GM19467 (cell line): ENCODE measurements at regions not wholly inside any gene's neighbourhood (a gene's known extent, or its start where the extent isn't known, plus 50 kb on each side); places are given as distances from the start of the nearest gene placed in this dataset.
"Not testable (repeated sequence)": the region's sequence is repeated elsewhere in the genome, so short reads cannot be mapped to it uniquely, and the experiment has no call there.

ENCODE experiments used
- ATAC-seq: cut with Tn5 transposase; IDR thresholded peaks from one replicate; pipeline ENCODE4 v1.9.1; 2021; ENCODE audit warnings: mild to moderate bottlenecking, moderate library complexity; ENCODE audit not compliant: unreplicated experiment

DNA sequence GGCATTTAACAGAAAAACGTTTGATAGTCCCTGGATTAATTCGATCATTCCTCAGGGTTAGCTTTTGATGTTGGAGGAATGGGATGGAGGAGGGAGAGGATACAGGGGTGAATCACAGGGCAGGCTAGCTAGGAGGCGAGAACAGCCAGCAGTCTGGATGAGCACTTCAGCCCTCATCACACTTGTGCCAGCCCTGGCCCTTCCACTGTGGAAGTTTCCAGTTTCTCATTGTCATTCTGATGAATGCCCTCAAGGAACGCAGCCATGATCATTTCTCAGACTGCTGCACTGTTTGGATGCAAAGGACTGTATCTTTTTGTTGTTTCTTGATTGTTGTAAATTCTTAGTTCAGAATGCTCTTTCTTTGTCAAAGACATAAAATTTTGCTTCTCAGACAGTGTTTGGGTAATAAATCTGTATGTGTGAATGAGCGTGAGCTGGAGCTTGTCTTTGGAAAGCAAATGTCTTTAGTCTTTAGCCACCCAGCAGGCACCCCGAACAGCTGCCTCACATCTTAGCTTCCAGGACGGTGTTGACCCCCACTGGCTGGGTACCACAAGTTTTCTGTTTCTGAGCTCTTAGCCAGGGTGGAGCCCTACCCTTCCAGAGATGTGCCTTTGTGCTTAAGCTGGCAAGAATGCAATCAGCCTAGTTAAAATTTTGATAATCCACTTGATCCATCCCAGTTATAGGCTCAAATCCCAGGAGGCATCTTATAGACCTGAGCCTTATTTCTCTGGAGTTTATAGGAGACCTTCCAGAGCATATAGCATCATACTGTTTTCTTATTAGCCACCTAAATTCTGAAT, 121.1 kb downstream of the PDCD6IP start:
- no peak for ATAC-seq

DNA sequence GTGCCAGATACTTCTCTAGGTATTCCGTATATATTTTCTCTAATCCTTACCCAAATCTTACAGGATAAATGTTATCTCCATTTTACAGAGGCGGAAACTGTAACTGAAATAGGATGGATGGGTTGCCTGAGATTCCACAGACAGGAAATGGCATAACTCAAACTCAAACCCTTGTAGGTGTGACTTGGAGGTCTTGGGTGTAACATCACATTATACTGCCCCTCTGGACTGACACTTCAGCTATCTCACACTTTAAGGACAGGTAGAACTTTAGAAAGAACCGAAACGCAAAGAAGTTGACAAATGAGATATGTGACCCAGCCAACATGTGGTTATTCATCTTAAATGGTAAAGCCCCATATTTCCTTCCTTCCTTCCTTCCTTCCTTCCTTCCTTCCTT, 122.1 kb downstream of the PDCD6IP start:
- no peak for ATAC-seq

DNA sequence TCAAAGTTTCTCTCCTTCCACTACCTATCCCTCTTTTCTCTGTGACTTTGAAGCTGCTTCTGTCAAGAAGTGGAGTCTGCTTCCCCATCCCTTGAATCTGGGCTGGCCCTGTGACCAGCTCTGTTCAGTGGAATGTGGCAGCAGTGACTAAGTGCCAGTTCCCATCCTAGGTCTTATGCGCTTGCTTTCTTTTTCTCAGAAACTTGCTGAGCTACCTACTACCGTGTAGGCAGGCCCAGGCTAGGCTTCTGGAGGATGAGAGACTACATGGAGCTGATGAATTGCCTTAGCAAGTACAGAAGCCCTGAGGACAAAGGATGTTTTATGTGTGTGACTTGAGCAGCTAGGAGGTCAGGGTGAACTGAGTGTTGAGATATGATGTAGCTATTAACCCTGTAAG, 123.2 kb downstream of the PDCD6IP start:
- ATAC-seq: no peak

DNA sequence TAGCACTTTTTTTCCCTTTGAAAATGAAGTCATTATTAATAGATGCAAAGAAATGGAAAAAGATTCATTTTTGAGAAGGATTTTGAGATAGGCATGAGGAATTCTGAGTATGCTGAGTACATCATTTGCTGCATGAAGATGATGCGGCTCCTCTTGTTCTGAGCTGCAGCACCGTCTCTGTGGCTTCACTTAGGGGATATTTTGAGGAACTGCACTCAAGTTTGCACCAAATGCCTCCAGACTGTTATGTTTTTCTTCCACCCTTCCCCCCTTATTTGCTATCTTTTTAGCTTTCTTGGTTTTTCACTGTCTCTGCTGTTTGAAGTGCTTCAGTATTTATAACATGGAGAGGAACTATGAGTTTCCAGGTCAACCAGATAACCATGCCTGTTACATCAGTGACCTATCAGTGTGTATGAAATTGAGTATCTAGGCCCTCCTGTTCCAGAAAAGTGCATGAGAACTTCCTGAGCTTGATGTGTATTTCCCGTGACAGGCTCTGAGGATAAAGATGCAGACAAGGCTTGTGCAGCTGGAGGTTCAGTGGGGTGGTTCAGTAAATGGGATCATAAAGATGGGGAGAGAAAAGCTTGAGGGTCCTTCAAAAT, 128.7 kb downstream of the PDCD6IP start:
- ATAC-seq: no peak

DNA sequence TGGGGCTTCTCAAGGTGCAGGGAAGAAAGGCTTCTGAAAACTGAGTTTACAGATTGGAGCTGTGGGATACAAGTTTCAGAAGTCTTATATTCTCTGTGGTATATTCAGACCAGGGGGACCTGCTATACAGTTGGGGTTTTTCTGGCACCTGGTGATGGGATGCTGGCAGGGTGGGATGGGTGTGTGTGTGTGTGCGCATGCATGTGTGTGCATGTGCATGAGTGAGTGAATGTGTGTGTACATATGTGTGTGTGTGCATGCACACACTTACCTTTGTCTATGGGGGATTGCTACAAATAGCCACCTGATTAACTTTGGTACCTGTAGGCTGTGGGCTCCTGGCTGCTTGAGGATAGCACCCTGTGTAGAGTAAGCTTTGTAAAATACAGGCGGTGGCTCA, 131.4 kb downstream of the PDCD6IP start:
- no peak for ATAC-seq

DNA sequence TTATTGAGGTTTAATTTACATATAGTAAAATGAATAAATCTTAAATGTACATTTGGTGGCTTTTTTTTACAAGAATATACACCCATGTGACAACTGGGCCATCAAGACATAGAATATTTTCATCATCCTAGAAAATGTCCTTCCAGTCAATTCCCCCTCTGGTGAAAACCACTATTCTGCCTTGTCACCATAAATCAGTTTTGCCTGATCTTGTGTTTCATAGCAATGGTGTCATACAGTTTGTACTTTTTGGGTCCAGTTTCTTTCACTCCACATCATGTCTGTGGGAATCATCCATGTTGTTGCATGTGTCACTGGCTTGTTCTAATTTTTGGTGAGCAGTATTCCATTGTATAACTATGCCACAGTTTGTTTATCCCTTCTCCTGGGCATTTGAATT, 133.1 kb downstream of the PDCD6IP start:
- no peak for ATAC-seq

DNA sequence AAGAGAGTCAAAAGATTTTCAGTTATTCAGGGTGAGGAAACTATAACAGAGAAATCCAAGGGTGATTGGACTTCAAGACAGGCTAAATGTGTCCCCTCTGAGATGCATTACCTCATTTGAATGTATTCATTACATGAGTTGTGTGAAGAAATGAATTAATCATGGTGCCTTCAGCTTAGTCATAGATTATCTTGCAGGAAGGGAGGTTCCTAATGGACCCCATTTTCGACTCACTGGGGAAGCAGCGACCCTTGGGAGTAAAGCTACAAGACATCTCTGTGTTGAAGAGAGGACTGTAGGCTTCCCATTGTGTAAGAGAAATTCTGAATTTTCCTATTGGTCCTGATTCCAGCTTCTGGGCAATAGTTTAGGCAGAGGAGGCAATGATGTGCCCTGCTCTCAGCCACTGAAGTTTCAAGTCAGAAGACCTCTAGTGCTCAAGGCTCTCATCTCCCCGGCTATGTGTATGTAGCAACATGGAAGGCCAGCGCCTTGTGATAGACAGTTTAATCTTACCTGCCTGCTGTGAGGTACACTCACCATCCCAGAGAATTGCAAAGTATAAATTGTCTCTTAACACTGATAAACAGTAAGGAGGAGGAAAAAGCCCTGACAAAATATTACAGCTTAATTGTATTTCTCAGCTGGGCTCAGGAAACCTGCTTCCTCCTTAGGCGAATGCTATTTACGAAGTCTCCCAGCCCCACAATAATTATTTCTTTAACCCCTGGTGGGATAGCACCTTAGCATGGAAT, 133.8 kb downstream of the PDCD6IP start:
- ATAC-seq: no peak

DNA sequence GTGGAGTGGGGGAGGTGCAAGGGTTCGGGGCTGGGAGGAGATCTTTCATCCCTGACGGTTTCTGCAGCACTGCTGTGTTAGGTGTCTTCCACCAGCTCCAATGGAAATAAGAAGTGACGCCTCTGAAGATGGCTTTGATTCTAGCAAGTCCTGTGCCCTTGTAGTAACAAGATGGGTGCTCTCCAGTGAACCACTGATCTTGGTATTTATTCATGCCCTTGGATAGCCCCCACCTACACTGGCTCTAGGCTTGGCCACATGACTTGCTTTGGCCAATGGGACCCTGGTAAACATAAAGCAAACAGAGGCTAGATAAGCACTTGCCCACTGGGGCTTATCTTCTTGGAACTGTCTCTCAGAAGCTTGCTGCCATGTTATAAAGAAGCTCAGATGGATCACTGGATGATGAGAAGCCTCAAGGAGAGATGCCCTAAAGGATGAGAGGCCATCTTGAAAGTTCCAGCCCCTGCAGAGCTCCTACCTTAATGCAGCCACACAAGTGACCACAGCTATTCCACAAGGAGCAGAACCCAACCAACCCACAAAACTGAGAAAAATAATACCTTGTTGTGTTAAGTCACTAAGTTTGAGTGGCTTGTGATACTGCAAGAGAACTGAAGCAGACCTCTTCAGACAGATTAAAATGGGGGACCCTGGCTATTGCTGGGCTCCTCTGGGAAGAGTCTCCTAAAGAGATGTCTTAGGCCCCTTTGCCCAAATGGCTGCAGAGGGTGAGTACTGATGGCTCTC, 137.9 kb downstream of the PDCD6IP start:
- ATAC-seq: no peak

DNA sequence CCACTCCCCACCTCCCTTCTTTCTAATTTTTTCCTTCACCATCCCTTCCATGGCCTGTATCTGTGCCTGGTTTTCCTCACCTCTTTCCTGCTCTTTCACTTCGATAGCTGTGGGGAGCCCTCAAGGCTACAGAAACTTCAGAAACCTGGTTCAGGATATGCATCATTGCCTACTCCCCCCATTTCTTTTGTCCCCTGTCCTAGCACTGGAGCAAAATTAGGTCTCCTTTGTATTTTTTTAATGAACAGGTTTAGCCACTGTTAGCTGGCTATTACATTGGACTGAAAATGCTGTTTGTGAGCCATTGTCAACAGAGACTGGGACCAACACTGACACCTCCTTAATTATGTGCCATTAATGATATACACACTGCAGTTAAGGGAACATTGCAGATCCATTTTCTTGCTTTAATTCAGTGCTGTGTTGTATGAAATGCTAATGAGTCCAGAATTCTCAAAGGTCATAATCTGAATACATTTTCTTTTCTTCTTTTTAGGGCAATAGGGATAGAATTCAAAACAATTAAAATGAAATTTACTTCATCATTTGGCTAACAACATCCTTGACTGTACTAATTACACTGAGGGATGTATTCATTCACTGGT, 138.6 kb downstream of the PDCD6IP start:
- no peak for ATAC-seq

DNA sequence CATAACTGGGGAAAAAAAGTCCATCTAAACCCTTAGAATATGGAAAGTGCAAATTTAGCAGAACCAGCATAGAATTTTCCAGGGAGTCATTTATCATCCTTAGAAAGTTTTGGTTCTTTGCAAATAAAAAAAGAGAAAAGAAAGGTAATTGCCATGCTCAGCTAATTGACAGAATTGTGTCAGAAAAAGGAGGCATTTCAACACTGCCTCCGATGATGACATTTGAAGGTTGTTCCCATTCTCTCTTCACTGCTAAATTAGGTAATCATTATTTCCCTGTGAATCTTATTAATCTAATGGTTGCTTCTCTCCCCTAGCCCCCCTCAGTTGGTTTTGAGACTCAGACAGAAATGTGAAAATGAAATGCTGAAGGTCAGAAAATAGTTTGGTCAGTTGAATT, 139.2 kb downstream of the PDCD6IP start:
- no peak for ATAC-seq

DNA sequence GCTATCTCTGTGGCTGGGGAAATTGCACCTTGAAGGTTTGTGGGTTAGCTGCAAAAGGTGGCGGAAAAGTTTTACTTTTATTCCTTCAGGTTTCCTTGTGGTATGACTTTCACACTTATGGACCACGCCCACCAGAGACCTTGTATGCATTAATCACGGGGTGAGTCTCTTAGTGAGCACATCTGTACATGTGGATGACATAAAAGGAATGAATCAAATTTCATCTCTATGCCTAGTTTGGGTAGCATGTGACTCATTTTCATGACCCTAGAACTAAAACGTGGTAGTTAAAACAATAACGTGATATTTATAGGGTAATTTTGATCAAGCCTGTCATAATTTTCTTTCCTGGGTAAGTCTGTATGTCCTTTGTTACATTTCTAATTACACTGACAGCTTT, 141.7 kb downstream of the PDCD6IP start:
- ATAC-seq: no peak

DNA sequence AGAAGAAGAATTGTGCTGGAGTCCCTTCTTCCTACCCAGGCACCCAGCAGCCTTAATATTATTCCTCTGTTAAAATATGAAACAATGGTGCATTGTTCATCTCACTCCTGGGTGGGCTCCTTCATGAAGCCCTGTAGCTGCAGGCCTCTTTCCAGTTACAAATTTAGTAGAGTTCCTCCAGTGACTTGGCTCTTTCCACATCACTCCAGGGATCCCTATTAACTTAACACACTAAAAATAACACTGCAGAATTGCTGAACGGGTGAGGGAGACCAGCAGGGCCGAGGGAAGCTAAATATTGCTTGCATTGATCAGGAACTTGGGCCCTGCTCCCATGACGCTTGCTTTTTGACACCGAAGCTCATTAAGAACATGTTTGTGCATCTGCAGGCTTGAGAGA, 142.3 kb downstream of the PDCD6IP start:
- ATAC-seq: no peak

DNA sequence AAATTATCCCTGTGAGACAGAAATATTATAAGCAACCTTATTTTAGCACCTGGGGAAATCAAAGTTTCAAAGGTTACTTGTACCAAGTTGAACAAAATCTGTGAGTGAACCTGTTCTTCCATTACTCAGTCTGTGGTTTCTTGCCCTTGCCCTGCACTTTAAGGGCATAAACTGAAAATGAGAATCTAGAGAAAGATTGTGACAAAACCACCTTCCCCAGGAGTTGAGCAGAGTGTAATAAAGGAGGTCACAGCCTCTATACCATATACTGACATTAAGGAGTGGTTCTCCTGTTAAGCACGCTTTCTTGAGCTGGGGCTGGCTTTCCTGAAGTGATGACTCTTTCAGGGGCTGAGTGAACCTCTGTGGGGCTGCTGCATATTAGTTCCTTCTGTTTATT, 143.4 kb downstream of the PDCD6IP start:
- no peak for ATAC-seq

DNA sequence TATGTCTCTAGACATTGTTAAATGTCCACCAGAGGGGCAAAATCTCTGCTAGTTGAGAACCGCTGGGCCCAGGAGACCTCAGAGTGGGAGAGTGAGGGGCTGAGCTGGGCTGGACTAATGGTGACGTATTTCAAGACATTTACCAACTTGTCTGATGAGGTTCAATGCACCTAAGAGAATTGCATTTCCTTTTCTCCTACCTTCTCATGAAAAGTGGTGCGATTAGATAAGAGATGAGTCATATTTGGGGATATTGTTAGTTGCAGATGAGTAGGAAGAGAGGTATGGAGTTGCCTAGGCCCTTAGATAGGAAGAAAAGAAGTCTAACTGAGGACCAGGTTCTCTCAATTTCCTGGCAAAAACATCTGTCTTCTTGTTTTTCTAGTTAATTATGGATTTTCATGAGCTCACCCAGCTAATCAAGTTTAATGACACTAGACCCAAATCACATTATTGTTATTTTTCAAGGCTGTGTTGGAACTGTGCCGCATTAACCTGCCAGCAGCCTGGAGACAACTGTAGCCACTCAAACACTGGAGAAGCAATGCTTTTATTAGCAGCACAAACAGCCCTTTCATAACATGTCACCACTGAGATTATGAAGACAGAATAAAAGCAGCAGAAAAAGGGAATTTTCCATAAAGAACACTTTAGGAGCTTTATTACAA, 144.2 kb downstream of the PDCD6IP start:
- no peak for ATAC-seq

DNA sequence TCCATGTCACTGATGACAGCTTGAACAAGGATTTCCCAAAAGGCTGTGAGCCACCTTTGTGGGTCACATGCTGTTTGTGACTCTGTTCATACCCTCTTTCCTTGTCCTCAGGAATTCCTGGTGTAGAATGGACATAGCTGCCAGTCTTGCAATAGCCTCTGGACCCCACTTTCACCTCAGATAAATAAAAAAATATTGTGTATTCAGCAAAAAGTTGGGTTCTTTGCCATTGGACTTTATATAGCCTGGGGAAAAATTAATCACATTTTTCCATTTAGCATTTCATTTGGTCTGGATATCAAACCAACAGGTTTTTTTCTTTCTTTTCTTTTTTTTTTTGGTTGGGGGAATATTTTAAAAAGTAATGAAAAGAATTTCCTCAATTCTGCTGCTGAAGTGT, 144.8 kb downstream of the PDCD6IP start:
- no peak for ATAC-seq

DNA sequence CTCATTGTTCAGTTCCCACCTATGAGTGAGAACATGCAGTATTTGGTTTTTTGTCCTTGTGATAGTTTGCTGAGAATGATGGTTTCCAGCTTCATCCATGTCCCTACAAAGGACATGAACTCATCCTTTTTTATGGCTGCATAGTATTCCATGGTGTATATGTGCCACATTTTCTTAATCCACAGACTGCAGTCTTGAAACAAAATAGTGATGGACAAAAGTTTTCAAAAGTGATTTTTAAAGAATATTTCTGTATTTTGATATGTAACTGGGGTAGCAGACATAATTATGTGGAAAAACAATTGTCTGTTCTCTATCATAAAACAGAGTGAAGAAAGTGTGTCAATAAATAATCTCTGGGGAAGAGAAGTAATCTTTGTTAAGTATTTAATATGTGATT, 148.2 kb downstream of the PDCD6IP start:
- ATAC-seq: not testable (repeated sequence)

DNA sequence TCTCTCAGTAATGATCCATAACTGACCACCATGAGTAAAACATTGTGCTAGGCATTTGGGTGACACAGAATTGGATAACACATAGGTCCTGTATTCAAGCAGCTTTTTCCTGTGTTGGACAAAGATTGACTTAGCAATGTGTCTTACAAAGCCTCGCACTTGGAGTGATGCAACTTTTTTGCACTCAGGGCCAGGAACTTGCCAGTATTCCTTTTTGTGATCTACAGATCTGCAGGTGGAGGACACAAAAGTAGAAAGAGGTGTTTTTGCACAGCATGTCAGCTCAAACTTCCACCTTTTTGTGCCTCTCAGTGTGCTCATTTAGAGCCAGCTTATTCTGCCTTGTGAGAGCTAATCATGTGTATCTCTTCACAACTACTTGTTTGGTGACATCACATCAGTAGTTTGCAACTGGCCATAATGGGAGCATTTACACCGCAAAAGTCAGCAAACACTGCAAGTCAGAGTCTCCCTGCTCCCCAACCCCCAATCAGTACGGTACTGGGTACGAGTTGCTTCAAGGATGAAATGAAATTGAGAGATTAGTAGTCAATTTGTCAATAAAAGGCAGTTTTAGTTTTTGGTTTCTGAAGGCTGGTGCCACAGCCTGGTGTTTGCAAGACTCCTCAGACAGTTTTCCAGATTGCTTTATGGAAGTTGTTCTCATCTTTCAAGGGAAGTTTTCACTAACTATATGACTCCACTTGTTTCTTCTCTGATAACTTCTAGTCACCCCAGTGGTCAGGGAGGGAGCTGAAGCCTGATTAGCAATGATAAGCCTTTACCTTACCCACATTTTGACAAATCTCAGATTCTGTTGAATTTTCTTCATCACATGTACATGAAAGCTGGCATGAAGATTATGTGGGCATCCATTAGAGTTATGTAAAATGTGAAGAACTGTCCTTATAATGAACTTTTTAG, 149.1 kb downstream of the PDCD6IP start:
- ATAC-seq: no peak

DNA sequence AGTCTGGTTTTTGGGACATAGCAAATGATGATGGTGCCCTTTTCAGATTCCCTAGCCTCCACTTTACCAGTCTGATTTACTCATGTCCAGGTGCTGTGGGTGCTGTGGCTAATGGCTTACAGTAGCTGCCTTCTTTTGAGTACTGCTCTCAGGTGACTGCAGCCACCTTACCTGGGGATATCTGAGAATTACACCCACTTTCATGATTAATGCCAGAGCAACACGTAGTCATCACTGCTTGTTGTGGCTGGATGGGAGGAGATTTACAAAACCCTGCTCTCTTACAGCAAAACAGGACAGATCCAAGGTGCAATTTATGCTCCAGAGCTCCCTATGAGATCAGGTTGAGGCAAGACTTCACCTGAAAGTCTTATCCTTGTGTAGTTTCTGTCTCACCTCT, 150.6 kb downstream of the PDCD6IP start:
- no peak for ATAC-seq

DNA sequence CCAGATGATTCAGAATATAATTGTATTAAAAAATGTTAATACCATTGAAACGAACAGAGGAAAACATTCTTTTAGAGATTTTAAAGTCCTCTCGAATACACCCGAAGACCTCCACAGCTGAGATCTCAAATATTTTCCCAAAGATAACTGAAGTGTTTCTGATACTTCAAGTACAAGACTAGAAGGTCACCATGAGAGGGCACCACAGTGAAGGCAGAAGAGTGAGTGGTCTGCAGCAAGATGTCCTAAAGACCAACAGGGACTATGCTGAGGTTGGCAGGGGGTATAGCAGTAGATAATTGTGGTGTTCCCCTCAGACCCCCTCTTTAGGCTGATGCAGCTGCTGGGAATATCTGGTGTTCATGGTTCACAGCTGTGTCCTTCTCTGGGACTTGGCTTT, 156.5 kb downstream of the PDCD6IP start:
- no peak for ATAC-seq
